ENCODE measurements at regions not wholly inside any gene's neighbourhood (a gene's known extent, or its start where the extent isn't known, plus 50 kb on each side); places are given as distances from the start of the nearest gene placed in this dataset.

DNA sequence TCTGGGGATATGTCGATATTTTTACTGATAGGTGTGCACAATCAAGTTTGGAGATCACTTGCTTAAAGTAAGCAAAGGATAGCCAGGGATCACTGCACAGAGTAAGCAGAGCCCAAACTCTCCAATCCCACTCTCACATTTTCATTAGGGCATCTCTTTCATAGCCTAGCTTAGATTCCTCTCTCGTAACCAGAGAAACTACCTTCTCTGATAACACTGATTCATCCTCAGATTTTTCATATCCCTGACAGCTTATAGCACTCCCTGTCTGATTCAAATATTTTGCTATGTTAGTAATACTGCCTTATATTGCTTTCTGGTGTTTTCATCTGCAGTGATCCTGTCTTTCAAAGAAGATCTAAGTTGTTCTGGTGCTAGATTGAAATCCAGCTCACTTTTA lies 123.7 kb downstream of the CBLL2 start:
- no peak for DNase-seq

GRCh38 chrX:22397566-22397965 lies 124.9 kb downstream of the CBLL2 start:
- DNase-seq: no peak

DNA sequence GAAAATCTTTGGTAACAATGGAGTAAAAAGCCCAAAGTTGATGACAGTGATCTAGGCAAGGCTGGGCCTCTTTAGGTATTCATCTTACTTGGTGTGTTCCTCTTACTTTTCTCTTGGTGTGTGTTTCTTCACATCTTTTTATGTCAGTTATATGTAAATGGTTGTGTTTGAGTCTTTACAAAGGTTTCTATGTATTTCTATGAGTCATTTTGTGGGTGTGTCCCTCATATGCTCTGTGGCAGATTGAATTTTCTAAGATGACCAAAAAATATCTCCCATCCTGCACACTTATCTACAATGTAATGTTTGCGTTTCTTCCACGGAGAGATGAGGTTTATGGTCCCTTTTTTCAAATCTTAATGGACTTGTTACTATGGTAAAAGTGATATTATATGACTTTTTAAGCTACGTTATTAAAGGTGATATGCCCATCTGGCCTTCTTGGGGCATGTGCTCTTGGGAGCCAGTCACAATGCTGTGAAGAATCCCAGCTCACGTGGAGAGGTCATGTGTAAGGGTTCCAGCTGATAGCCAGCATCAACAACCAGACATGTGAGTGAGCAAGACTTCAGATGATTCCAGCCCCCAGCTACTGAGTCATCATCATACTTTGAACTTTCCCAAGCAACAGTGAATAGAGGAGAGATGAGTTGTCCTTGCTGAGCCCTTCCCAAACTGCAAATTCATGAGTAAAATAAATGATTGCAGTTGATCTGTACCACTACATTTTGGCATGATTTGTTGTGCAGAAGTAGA lies 126.9 kb downstream of the CBLL2 start:
- no peak for DNase-seq

DNA sequence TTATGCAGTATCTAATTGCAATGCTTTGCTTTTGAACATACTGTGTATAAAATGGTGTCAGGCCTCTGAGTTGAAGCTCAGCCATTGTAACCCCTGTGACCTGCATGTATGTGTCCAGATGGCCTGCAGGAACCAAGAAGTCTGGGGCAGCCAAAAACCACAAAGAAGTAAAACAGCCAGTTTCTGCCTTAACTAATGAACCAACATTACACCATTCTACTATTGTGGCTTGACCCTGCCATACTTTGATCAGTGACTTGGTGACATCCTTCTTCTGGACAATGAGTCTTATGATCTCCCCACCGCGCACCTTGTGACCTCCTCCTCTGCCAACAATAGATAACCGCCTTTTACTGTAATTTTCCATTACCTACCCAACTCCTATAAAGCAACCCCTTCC lies 131.6 kb downstream of the CBLL2 start:
- DNase-seq: no peak

GRCh38 chrX:22406201-22406737 lies 133.6 kb downstream of the CBLL2 start:
- DNase-seq: no peak

- DNase-seq: no peak
Measured at GRCh38 chrX:22409418-22409817, 136.7 kb downstream of the CBLL2 start.

- no peak for DNase-seq
Measured at GRCh38 chrX:22424122-22424915, 151.6 kb downstream of the CBLL2 start.

DNA sequence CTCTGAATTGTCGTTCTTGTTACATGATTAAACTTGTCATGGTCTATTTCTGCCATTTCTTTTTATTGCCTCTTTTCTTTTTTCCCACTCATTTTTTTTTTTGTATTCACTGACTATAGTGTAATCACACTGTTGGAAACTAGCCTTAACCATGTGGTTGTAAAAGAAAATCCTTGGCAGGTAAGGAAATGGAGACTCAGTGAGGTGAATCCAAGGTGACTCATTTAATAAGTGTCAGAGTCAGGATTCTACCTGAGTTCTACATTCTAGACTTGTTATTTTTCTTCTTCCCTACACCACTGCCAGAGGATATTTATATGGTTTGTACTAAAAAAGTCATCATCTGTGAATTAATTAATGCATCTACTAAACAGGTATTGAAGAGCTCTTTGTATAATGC lies 152.2 kb downstream of the CBLL2 start:
- DNase-seq: no peak

- DNase-seq: no peak
Measured at GRCh38 chrX:22429704-22430103, 157.0 kb downstream of the CBLL2 start.

GRCh38 chrX:22430701-22431100 lies 158.0 kb downstream of the CBLL2 start:
- no peak for DNase-seq

DNA sequence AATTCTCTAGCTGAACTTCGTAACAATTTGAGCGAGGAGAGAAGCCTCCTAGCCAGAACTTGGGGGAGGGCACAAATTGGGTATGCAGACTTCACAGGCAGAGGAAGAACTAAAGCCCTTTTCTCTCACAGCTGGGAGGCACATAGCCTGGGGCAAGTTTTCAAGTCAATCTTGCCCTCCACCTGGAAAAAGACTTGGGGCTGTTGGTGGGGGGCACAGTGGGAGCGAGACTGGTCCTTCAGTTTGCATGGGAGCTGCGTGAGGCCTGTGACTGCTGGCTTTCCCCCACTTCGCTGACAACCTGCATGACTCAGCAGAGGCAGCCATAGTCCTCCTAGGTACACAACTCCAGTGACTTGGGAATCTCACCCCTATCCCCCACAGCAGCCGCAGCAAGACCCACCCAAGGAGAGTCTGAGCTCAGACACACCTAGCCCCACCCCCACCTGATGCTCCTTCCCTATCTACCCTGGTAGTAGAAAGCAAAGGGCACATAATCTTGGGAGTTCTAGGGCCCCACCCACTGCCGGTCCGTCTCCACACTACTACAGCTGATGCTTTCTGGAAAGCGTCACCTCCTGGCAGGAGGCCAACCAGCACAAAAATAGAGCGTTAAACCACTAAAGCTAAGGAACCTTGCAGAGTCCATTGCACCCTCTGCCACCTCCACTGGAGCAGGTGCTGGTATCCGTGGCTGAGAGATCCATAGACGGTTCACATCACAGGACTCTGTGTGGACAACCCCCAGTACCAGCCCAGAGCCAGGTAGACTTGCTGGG lies 160.8 kb downstream of the CBLL2 start:
- no peak for DNase-seq

- no peak for DNase-seq
Measured at GRCh38 chrX:22445880-22446279, 173.2 kb downstream of the CBLL2 start.

- no peak for DNase-seq
Measured at GRCh38 chrX:22462959-22463358, 190.2 kb downstream of the CBLL2 start.

DNA sequence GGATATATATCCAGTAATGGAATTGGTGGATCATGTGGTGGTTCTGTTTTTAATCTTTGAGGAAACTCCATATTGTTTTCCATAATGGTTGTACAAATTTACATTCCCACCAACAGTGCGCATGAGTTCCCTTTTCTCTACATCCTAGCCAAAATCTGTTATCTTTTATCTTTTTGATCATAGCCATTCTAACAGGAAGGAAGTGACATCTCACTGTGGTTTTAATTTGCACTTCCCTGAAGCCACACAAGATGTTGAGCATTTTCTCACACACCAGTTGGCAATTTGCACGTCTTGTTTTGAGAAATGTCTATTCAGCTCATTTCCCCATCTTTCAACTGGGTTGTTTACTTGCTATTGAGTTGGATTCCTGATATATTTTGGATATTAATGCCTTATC lies 194.9 kb downstream of the CBLL2 start:
- no peak for DNase-seq

GRCh38 chrX:22481436-22481835 lies 208.7 kb downstream of the CBLL2 start:
- DNase-seq: no peak

GRCh38 chrX:22486296-22486695 lies 213.6 kb downstream of the CBLL2 start:
- DNase-seq: no peak

GRCh38 chrX:22516893-22517292 lies 244.2 kb downstream of the CBLL2 start:
- no peak for DNase-seq

GRCh38 chrX:22520128-22520828 lies 247.6 kb downstream of the CBLL2 start:
- DNase-seq: no peak

- no peak for DNase-seq
Measured at GRCh38 chrX:22526339-22526738, 253.6 kb downstream of the CBLL2 start.

GRCh38 chrX:22527302-22527701 lies 254.6 kb downstream of the CBLL2 start:
- no peak for DNase-seq

- no peak for DNase-seq
Measured at GRCh38 chrX:22533898-22534297, 261.2 kb downstream of the CBLL2 start.

- DNase-seq: no peak
Measured at GRCh38 chrX:22534643-22535042, 261.9 kb downstream of the CBLL2 start.
